K562 (cell line): ENCODE measurements at regions not wholly inside any gene's neighbourhood (a gene's known extent, or its start where the extent isn't known, plus 50 kb on each side); places are given as distances from the start of the nearest gene placed in this dataset.

Source experiments
- ATAC-seq: fragments of 200-7000 bp; cut with Tn5 transposase; 3 replicates; pipeline ENCODE4 v1.9.1; 2020; ENCODE audit warnings: moderate library complexity
- BruUV-seq: library from RNA; stranded (reverse); fragments of 400-500 nt; replicated peaks from 2 replicates; lab custom pipeline; 2021; lab: Mats Ljungman, UMichigan
- CTCF ChIA-PET: fragments of 300-600 bp; formaldehyde crosslinking; extraction: SDS; loops from one replicate; lab custom pipeline; 2021; ENCODE audit warnings: low intra/inter-chr PET ratio; lab: Yijun Ruan, JAX
- POLR2A ChIA-PET: fragments of 300-600, 350-650 bp; sonication (Branson Sonifier 250); formaldehyde crosslinking; extraction: SDS; loops from one replicate; lab custom pipeline; 2021; ENCODE audit warnings: antibody characterized with exemption, inconsistent platforms; lab: Yijun Ruan, JAX
- DNase-seq, 4 experiments: peaks; one replicate each; pipeline versions ENCODE4 v3.0.0 to v3.0.0-alpha.2; 2011 to 2018; ENCODE audit warnings: low spot score in 3 of 4, mixed read lengths in 3 of 4; ENCODE audit errors: extremely low read depth in 1 of 4
- FAIRE-seq: peaks from 2 replicates; lab custom pipeline; 2011; peaks lifted over from hg19 to GRCh38; lab: Jason Lieb, UNC
- H2AFZ ChIP-seq: 2 replicates; pipeline ENCODE4 v1.6.0; 2011; ENCODE audit warnings: low read depth, low read length, control low read depth, inconsistent platforms
- H3K27ac ChIP-seq: fragments of 200-600 bp; 3 replicates; pipeline ENCODE4 v1.8.0; 2011; ENCODE audit warnings: low read depth, mild to moderate bottlenecking, control low read depth, inconsistent platforms, low read length, moderate library complexity, mixed read lengths; ENCODE audit errors: extremely low read depth
- H3K27me3 ChIP-seq, 2 experiments: fragments of 300-600 bp in 1 of 2; 2 replicates in 1 of 2; 3 replicates in 1 of 2; pipeline versions ENCODE4 v1.6.0 to v1.8.0; 2011; ENCODE audit warnings: inconsistent platforms in 2 of 2, low read length in 2 of 2, mild to moderate bottlenecking in 1 of 2, mixed read lengths in 1 of 2, moderate library complexity in 1 of 2; ENCODE audit not compliant: control insufficient read depth in 2 of 2, insufficient read depth in 2 of 2
- H3K36me3 ChIP-seq: fragments of 300-600 bp; 3 replicates; pipeline ENCODE4 v1.8.0; 2011; ENCODE audit warnings: mild to moderate bottlenecking, low read length, inconsistent platforms; ENCODE audit not compliant: control insufficient read depth, insufficient read depth
- H3K4me1 ChIP-seq, 2 experiments: fragments of 200-600 bp in 1 of 2; replicated peaks in 1 of 2; 2 replicates in 1 of 2; 3 replicates in 1 of 2; pipeline versions ENCODE4 v1.5.1 to v1.8.0; 2011; ENCODE audit warnings: inconsistent platforms in 2 of 2, low read length in 2 of 2, mild to moderate bottlenecking in 1 of 2, mixed read lengths in 1 of 2, moderate library complexity in 1 of 2; ENCODE audit not compliant: control insufficient read depth in 2 of 2, insufficient read depth in 2 of 2
- H3K4me2 ChIP-seq: 2 replicates; pipeline ENCODE4 v1.6.1; 2011; ENCODE audit warnings: low read length, control low read depth, inconsistent platforms, mixed read lengths; ENCODE audit not compliant: insufficient read depth
- H3K4me3 ChIP-seq: fragments of 200-600 bp; sonication (generic), shearing (Covaris generic); 2 replicates; pipeline ENCODE4 v1.5.1; 2016; ENCODE audit warnings: control low read depth, inconsistent platforms
- H3K79me2 ChIP-seq: fragments of 200-600 bp; 3 replicates; pipeline ENCODE4 v1.8.0; 2011; ENCODE audit warnings: low read length, inconsistent platforms; ENCODE audit not compliant: control insufficient read depth, insufficient read depth
- H3K9ac ChIP-seq, 2 experiments: 2 replicates each; pipeline versions ENCODE4 v1.6.0 to v1.6.1; 2011; ENCODE audit warnings: low read depth in 2 of 2, low read length in 2 of 2, control low read depth in 1 of 2, inconsistent platforms in 1 of 2, mild to moderate bottlenecking in 1 of 2, mixed read lengths in 1 of 2; ENCODE audit not compliant: insufficient read depth in 1 of 2
- H3K9me1 ChIP-seq: one replicate; pipeline ENCODE4 v1.6.0; 2011; ENCODE audit warnings: inconsistent platforms, mild to moderate bottlenecking, low read length, moderate library complexity; ENCODE audit not compliant: control insufficient read depth, insufficient read depth
- H3K9me3 ChIP-seq: replicated peaks from 2 replicates; pipeline ENCODE4 v1.5.1; 2011; ENCODE audit warnings: low read depth, low read length, inconsistent platforms; ENCODE audit not compliant: control insufficient read depth, insufficient read depth
- H4K20me1 ChIP-seq: replicated peaks from 2 replicates; pipeline ENCODE4 v1.6.1; 2011; ENCODE audit warnings: low read length, inconsistent platforms, mixed read lengths; ENCODE audit not compliant: control insufficient read depth, insufficient read depth
- CEBPB ChIP-seq: fragments of 450-650 bp; IDR thresholded peaks from 2 replicates; pipeline ENCODE4 v1.6.1; 2016; ENCODE audit warnings: missing genetic modification characterization, missing compliant biosample characterization
- COPS2 ChIP-seq: fragments of 450-650 bp; conservative IDR thresholded peaks from 2 replicates; pipeline ENCODE4 v1.6.1; 2016; ENCODE audit warnings: mild to moderate bottlenecking, moderate library complexity
- EHMT2 ChIP-seq: fragments of 450-650 bp; IDR thresholded peaks from 2 replicates; pipeline ENCODE4 v1.6.1; 2018; ENCODE audit warnings: antibody characterized with exemption
- HMG20B ChIP-seq: fragments of 250-450 bp; sonication (Bioruptor Pico); IDR thresholded peaks from 2 replicates; pipeline ENCODE4 v1.5.0; 2021; ENCODE audit warnings: mild to moderate bottlenecking
- KLF1 ChIP-seq: fragments of 450-650 bp; IDR thresholded peaks from 2 replicates; pipeline ENCODE4 v1.6.1; 2016; ENCODE audit warnings: missing genetic modification characterization, missing compliant biosample characterization
- MAZ ChIP-seq, 2 experiments: fragments of 450-650 bp in 1 of 2; sonication (generic) in 1 of 2; formaldehyde crosslinking; IDR thresholded peaks in 1 of 2; conservative IDR thresholded peaks in 1 of 2; 2 replicates each; pipeline versions ENCODE4 v1.4.0 to v1.5.0; 2020; ENCODE audit warnings: mild to moderate bottlenecking in 1 of 2, missing genetic modification reagents in 1 of 2
- RFX1 ChIP-seq: fragments of 450-650 bp; IDR thresholded peaks from 2 replicates; pipeline ENCODE4 v1.6.1; 2016; ENCODE audit warnings: mild to moderate bottlenecking, moderate library complexity
- SRSF3 ChIP-seq: fragments of 200-400 bp; formaldehyde crosslinking; IDR thresholded peaks from 2 replicates; pipeline ENCODE4 v1.6.1; 2016; ENCODE audit warnings: mild to moderate bottlenecking, low read length, moderate library complexity; ENCODE audit not compliant: insufficient read depth
- ZNF175 ChIP-seq: fragments of 200-800 bp; sonication (Bioruptor generic); IDR thresholded peaks from 2 replicates; pipeline ENCODE4 v1.6.1; 2016; ENCODE audit warnings: low read depth, mild to moderate bottlenecking, missing genetic modification characterization, missing compliant biosample characterization
- WGBS: fragments of 100-300 bp; shearing (Covaris generic); methylation state at CpG from one replicate; pipeline ENCODE4 v1.1.6; 2016; ENCODE audit warnings: low coverage, mixed read lengths; ENCODE audit not compliant: insufficient coverage; ENCODE audit errors: missing lambda C conversion rate; 5-methylcytosine and 5-hydroxymethylcytosine counted together
- in situ Hi-C: fragments of 300-500 bp; cut with MboI; formaldehyde crosslinking; loops from 4 replicates; pipeline ENCODE4 v1.15.0; 2018; ENCODE audit warnings: inconsistent platforms, mixed read lengths
- intact Hi-C: fragments of 100-400 bp; cut with micrococcal nuclease; formaldehyde crosslinking; loops from 2 replicates; pipeline ENCODE4 v1.14.2; 2022
- TF ChIP-seq, protein P1 (sequence below): fragments of 250-450 bp; sonication (Bioruptor Pico); IDR thresholded peaks from 2 replicates; pipeline ENCODE4 v1.5.0; 2020; ENCODE audit warnings: mild to moderate bottlenecking, borderline replicate concordance
- TF ChIP-seq, protein P2 (sequence below): fragments of 150-350 bp; IDR thresholded peaks from 2 replicates; pipeline ENCODE4 v1.6.1; 2014; ENCODE audit warnings: low read depth, mild to moderate bottlenecking, low read length, borderline replicate concordance
- TF ChIP-seq, protein P3 (sequence below): fragments of 450-650 bp; formaldehyde crosslinking; IDR thresholded peaks from 2 replicates; pipeline ENCODE4 v1.4.0; 2020; ENCODE audit warnings: mild to moderate bottlenecking, mixed read lengths

DNA sequence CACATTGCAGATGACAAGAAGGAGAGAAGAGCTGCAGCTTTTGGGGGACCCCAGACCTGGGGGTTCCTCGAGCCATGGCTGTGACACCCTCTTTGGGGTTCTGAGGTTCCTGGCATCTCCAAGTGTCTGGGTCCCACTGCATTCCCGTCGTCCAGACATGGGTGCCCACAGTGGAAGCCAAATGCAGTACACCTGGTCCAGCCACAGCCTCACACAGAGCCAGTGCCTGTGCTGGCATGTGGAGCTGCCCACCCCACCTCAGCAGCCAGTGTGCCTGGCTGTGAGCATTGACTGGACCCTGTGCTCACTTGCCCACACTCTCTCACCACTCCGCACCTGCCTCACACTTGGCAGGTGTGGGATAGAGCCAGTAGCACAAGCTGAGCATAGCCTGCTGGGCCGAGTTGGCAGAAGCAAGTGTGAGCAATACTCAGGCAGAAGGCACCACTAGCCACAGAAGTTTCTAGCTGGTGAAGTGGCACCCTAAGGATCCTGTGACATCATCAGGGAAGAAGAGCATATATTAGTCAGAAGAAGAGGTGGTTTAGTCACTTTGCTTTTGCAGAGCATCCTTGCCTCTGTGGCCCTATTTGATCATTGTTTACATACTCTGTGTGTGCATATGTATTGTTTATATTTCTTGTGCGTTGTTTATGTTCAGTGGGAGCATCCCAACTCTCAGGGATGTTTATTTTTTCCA, 65.0 kb upstream of the MAGEB2 start:
- FAIRE-seq (no peak), ATAC-seq (no peak), DNase-seq (no peak)
- CTCF ChIA-PET, result no interaction called here
- H3K4me3 ChIP-seq, result no peak overlapping the region
- TF ChIP-seq RFX1 (no peak), ZNF175 (CRISPR knock-in tag) (no peak), SRSF3 (no peak), EHMT2 (no peak), COPS2 (no peak), MAZ (CRISPR knock-in tag; conservative IDR thresholded peaks at IDR 0.05 in 1 of 2, IDR thresholded peaks at IDR 0.05 in 1 of 2) (no peak), KLF1 (tag) (no peak), HMG20B (CRISPR knock-in tag) (no peak), CEBPB (tag) (no peak)
- TF ChIP-seq, protein P1, sequence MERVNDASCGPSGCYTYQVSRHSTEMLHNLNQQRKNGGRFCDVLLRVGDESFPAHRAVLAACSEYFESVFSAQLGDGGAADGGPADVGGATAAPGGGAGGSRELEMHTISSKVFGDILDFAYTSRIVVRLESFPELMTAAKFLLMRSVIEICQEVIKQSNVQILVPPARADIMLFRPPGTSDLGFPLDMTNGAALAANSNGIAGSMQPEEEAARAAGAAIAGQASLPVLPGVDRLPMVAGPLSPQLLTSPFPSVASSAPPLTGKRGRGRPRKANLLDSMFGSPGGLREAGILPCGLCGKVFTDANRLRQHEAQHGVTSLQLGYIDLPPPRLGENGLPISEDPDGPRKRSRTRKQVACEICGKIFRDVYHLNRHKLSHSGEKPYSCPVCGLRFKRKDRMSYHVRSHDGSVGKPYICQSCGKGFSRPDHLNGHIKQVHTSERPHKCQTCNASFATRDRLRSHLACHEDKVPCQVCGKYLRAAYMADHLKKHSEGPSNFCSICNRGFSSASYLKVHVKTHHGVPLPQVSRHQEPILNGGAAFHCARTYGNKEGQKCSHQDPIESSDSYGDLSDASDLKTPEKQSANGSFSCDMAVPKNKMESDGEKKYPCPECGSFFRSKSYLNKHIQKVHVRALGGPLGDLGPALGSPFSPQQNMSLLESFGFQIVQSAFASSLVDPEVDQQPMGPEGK (CRISPR knock-in tag), result no peak
- TF ChIP-seq, protein P2, sequence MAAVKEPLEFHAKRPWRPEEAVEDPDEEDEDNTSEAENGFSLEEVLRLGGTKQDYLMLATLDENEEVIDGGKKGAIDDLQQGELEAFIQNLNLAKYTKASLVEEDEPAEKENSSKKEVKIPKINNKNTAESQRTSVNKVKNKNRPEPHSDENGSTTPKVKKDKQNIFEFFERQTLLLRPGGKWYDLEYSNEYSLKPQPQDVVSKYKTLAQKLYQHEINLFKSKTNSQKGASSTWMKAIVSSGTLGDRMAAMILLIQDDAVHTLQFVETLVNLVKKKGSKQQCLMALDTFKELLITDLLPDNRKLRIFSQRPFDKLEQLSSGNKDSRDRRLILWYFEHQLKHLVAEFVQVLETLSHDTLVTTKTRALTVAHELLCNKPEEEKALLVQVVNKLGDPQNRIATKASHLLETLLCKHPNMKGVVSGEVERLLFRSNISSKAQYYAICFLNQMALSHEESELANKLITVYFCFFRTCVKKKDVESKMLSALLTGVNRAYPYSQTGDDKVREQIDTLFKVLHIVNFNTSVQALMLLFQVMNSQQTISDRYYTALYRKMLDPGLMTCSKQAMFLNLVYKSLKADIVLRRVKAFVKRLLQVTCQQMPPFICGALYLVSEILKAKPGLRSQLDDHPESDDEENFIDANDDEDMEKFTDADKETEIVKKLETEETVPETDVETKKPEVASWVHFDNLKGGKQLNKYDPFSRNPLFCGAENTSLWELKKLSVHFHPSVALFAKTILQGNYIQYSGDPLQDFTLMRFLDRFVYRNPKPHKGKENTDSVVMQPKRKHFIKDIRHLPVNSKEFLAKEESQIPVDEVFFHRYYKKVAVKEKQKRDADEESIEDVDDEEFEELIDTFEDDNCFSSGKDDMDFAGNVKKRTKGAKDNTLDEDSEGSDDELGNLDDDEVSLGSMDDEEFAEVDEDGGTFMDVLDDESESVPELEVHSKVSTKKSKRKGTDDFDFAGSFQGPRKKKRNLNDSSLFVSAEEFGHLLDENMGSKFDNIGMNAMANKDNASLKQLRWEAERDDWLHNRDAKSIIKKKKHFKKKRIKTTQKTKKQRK, result no peak
- TF ChIP-seq, protein P3, sequence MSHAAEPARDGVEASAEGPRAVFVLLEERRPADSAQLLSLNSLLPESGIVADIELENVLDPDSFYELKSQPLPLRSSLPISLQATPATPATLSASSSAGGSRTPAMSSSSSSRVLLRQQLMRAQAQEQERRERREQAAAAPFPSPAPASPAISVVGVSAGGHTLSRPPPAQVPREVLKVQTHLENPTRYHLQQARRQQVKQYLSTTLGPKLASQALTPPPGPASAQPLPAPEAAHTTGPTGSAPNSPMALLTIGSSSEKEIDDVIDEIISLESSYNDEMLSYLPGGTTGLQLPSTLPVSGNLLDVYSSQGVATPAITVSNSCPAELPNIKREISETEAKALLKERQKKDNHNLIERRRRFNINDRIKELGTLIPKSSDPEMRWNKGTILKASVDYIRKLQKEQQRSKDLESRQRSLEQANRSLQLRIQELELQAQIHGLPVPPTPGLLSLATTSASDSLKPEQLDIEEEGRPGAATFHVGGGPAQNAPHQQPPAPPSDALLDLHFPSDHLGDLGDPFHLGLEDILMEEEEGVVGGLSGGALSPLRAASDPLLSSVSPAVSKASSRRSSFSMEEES, result no peak
- no peaks in the 10 kb centered on the region for H3K36me3 ChIP-seq
- no peaks in the 10 kb centered on the region for H4K20me1 ChIP-seq
- no peak overlapping the region for H3K9ac ChIP-seq
- no peaks in the 10 kb centered on the region for H3K9me3 ChIP-seq
- H3K79me2 ChIP-seq, result no peaks in the 10 kb centered on the region
- peaks cover 0 to 4% of the 10 kb centered on the region in 2 experiments; a peak in 1 of 5 replicates for H3K4me1 ChIP-seq
- WGBS, result 2% methylated on average over 6 of the region's 6 CpGs
- H3K9me1 ChIP-seq, result no peaks in the 10 kb centered on the region
- H3K27ac ChIP-seq, result no peak overlapping the region
- intact Hi-C loops (no loop called here), in situ Hi-C loops (no loop called here)
- H3K27me3 ChIP-seq, result peaks cover 0 to 5% of the 10 kb centered on the region in 2 experiments; a peak in 1 of 5 replicates
- POLR2A ChIA-PET, result interaction anchor here (0.6 kb wide), 1 partner anchor 123 kb away, joined by 3 read pairs; no protein-coding TSS in a partner anchor
- H2AFZ ChIP-seq, result no peak overlapping the region
- BruUV-seq, result no TSS peak
- H3K4me2 ChIP-seq, result no peak overlapping the region
